ENCODE measurements at regions not wholly inside any gene's neighbourhood (a gene's known extent, or its start where the extent isn't known, plus 50 kb on each side); places are given as distances from the start of the nearest gene placed in this dataset.

GRCh38 chr1:113314600-113314999 is 75.7 kb upstream of the MAGI3 start:
- Histone ChIP-seq H3K27me3 (no peaks in the 10 kb centered on the region), H3K36me3 (replicated peaks in 1 of 2; ENCODE audit: insufficient read depth in 1 of 2, low read depth in 2 of 2) (no peaks in the 10 kb centered on the region), H3K9me3 (no peaks in the 10 kb centered on the region), H3K4me1 (no peaks in the 10 kb centered on the region), H3K27ac (no peak overlapping the region), H3K4me3 (peak overlapping the region in 1 of 2 donors; percentile 5)
- ATAC-seq (no peak), DNase-seq (no peak)
- WGBS, 2 donors, result 83 to 95% methylated on average over 3 of the region's 3 CpGs
- TF ChIP-seq CTCF (IDR thresholded peaks at IDR 0.05), result no peak
- TF ChIP-seq POLR2A (IDR thresholded peaks at IDR 0.05), result no peak
- intact Hi-C loops (cut with DNase I), result no loop called here

GRCh38 chr1:113320272-113320671 is 70.0 kb upstream of the MAGI3 start:
- Histone ChIP-seq H3K36me3 (replicated peaks in 1 of 2; ENCODE audit: insufficient read depth in 1 of 2, low read depth in 2 of 2) (no peaks in the 10 kb centered on the region), H3K27ac (no peak overlapping the region), H3K4me1 (peaks cover 19% of the 10 kb centered on the region), H3K4me3 (no peak overlapping the region), H3K27me3 (no peaks in the 10 kb centered on the region), H3K9me3 (no peaks in the 10 kb centered on the region)
- TF ChIP-seq CTCF (IDR thresholded peaks at IDR 0.05) (no peak), POLR2A (IDR thresholded peaks at IDR 0.05) (no peak)
- DNase-seq (no peak), ATAC-seq (peak; percentile 38)
- intact Hi-C loops (cut with DNase I), result no loop called here

- H3K36me3 ChIP-seq (replicated peaks in 1 of 2; ENCODE audit: insufficient read depth in 1 of 2, low read depth in 2 of 2), result no peaks in the 10 kb centered on the region
- TF ChIP-seq POLR2A (IDR thresholded peaks at IDR 0.05) (no peak), CTCF (IDR thresholded peaks at IDR 0.05) (no peak)
- H3K4me1 ChIP-seq, result peaks cover 19% of the 10 kb centered on the region
- DNase-seq, result no peak
- no peak overlapping the region for H3K4me3 ChIP-seq
- peak; percentile 63 for ATAC-seq
- intact Hi-C loops (cut with DNase I), result no loop called here
- no peaks in the 10 kb centered on the region for H3K9me3 ChIP-seq
- WGBS, 2 donors, result 42 to 43% methylated on average over 3 of the region's 3 CpGs
- H3K27me3 ChIP-seq, result no peaks in the 10 kb centered on the region
- H3K27ac ChIP-seq, result peak overlapping the region in 1 of 4 donors; percentile 13
Measured at GRCh38 chr1:113320972-113321680, 69.2 kb upstream of the MAGI3 start.

GRCh38 chr1:113321771-113322387 is 68.4 kb upstream of the MAGI3 start:
- Histone ChIP-seq H3K36me3 (replicated peaks in 1 of 2; ENCODE audit: insufficient read depth in 1 of 2, low read depth in 2 of 2) (no peaks in the 10 kb centered on the region), H3K9me3 (no peaks in the 10 kb centered on the region), H3K27me3 (no peaks in the 10 kb centered on the region), H3K4me1 (peaks cover 19% of the 10 kb centered on the region), H3K27ac (peak overlapping the region in 1 of 4 donors; percentile 13), H3K4me3 (no peak overlapping the region)
- ATAC-seq (no peak), DNase-seq (no peak)
- no peak for TF ChIP-seq POLR2A (IDR thresholded peaks at IDR 0.05)
- TF ChIP-seq CTCF (IDR thresholded peaks at IDR 0.05), result no peak
- intact Hi-C loops (cut with DNase I), result no loop called here
- 90 to 92% methylated on average over 3 of the region's 3 CpGs for WGBS, 2 donors

- intact Hi-C loops (cut with DNase I), result no loop called here
- TF ChIP-seq POLR2A (IDR thresholded peaks at IDR 0.05) (no peak), CTCF (IDR thresholded peaks at IDR 0.05) (no peak)
Measured at GRCh38 chr1:113322439-113322838, 67.9 kb upstream of the MAGI3 start.

More at GRCh38 chr1:113322439-113322838, 67.9 kb upstream of the MAGI3 start:
- Histone ChIP-seq H3K4me1 (peaks cover 19% of the 10 kb centered on the region), H3K27ac (no peak overlapping the region), H3K4me3 (no peak overlapping the region), H3K27me3 (no peaks in the 10 kb centered on the region), H3K36me3 (replicated peaks in 1 of 2; ENCODE audit: insufficient read depth in 1 of 2, low read depth in 2 of 2) (no peaks in the 10 kb centered on the region), H3K9me3 (no peaks in the 10 kb centered on the region)
- DNase-seq, result no peak
- WGBS, 2 donors, result 90 to 92% methylated on average over 1 of the region's 1 CpG
- no peak for ATAC-seq

Measured in body of pancreas (tissue), 4 donors.